Omental fat pad (tissue), 3 donors: ENCODE measurements at regions not wholly inside any gene's neighbourhood (a gene's known extent, or its start where the extent isn't known, plus 50 kb on each side); places are given as distances from the start of the nearest gene placed in this dataset.
A peak's percentile ranks its signal among the peaks of the same experiment; 100 is the strongest.
"Not testable (repeated sequence)": the region's sequence is repeated elsewhere in the genome, so short reads cannot be mapped to it uniquely, and the experiment has no call there.

ENCODE experiments used
- ATAC-seq: fragments of 150-250 bp; one replicate; pipeline ENCODE4 v1.9.1; 2016; ENCODE audit warnings: mild to moderate bottlenecking, moderate library complexity; ENCODE audit not compliant: low FRiP score
- DNase-seq: peaks from one replicate; pipeline ENCODE4 v3.0.0-alpha.2; 2019; ENCODE audit warnings: low spot score
- CTCF ChIP-seq, 3 donors: fragments of 450-650 bp; IDR thresholded peaks; one replicate each; pipeline ENCODE4 v1.5.1; 2016 to 2017; ENCODE audit warnings: antibody characterized with exemption in 3 of 3, mild to moderate bottlenecking in 3 of 3, moderate library complexity in 2 of 3

GRCh38 chr5:102663749-102664530 is 91.2 kb upstream of the PAM start:
- ATAC-seq: peak; percentile 69

GRCh38 chr5:102664616-102665335 is 90.3 kb upstream of the PAM start:
- ATAC-seq: no peak
- TF ChIP-seq CTCF (IDR thresholded peaks at IDR 0.05): no peak
- DNase-seq: no peak

More at GRCh38 chr5:102663749-102664530, 91.2 kb upstream of the PAM start:
- no peak for DNase-seq
- TF ChIP-seq CTCF (IDR thresholded peaks at IDR 0.05): no peak

GRCh38 chr5:102666164-102666946 is 88.8 kb upstream of the PAM start:
- DNase-seq: no peak
- ATAC-seq: no peak
- TF ChIP-seq CTCF (IDR thresholded peaks at IDR 0.05): no peak

- DNase-seq (no peak), ATAC-seq (no peak)
- TF ChIP-seq CTCF (IDR thresholded peaks at IDR 0.05): no peak
These were observed 86.7 kb upstream of the PAM start for GRCh38 chr5:102668220-102668932.

- no peak for DNase-seq
- TF ChIP-seq CTCF (IDR thresholded peaks at IDR 0.05): no peak
- no peak for ATAC-seq
These were observed 84.8 kb upstream of the PAM start for GRCh38 chr5:102670224-102670836.

- DNase-seq, ATAC-seq: not testable (repeated sequence)
These were observed 83.9 kb upstream of the PAM start for GRCh38 chr5:102671033-102671734.
